Tibial nerve (tissue), 4 donors: ENCODE measurements at regions not wholly inside any gene's neighbourhood (a gene's known extent, or its start where the extent isn't known, plus 50 kb on each side); places are given as distances from the start of the nearest gene placed in this dataset.

Experiments
- CTCF ChIP-seq, 5 experiments: fragments of 200-600 bp in 3 of 5; fragments of 450-650 bp in 2 of 5; sonication (generic) in 3 of 5; IDR thresholded peaks; one replicate each; pipeline ENCODE4 v1.5.1; 2016 to 2019; ENCODE audit warnings: antibody characterized with exemption in 5 of 5, mild to moderate bottlenecking in 3 of 5, moderate library complexity in 2 of 5
- EP300 ChIP-seq, 2 donors: sonication (generic); formaldehyde crosslinking; IDR thresholded peaks; one replicate each; pipeline ENCODE4 v1.6.1; 2017; ENCODE audit warnings: antibody characterized with exemption in 2 of 2, mild to moderate bottlenecking in 1 of 2
- POLR2A ChIP-seq, 2 donors: fragments of 450-650 bp; IDR thresholded peaks; one replicate each; pipeline ENCODE4 v1.6.1; 2017; ENCODE audit warnings: antibody characterized with exemption in 2 of 2, mild to moderate bottlenecking in 2 of 2, moderate library complexity in 2 of 2

- TF ChIP-seq POLR2A (IDR thresholded peaks at IDR 0.05) (no peak), CTCF (IDR thresholded peaks at IDR 0.05) (no peak), EP300 (IDR thresholded peaks at IDR 0.05) (no peak)
Measured at GRCh38 chr2:139079311-139079710, 299.1 kb upstream of the NXPH2 start.
